Activated CD4-positive, alpha-beta T cell treated with anti-CD3 and anti-CD28 coated beads for 24 hours (primary cell): ENCODE measurements at regions not wholly inside any gene's neighbourhood (a gene's known extent, or its start where the extent isn't known, plus 50 kb on each side); places are given as distances from the start of the nearest gene placed in this dataset.

Experiments used
- DNase-seq, 2 donors: peaks; one replicate each; pipeline ENCODE4 v3.0.0-alpha.2; 2020; ENCODE audit warnings: low read depth in 2 of 2

GRCh38 chr11:82676483-82677094 lies 57.1 kb downstream of the FAM181B start:
- no peak for DNase-seq

- DNase-seq = no peak
Measured at GRCh38 chr11:82675838-82676237, 57.8 kb downstream of the FAM181B start.

GRCh38 chr11:82673631-82674030 lies 60.0 kb downstream of the FAM181B start:
- no peak for DNase-seq

- no peak for DNase-seq
Measured at GRCh38 chr11:82671451-82671850, 62.2 kb downstream of the FAM181B start.

- no peak for DNase-seq
Measured at GRCh38 chr11:82663535-82663934, 70.1 kb downstream of the FAM181B start.

GRCh38 chr11:82653752-82654151 lies 79.9 kb downstream of the FAM181B start:
- no peak for DNase-seq

GRCh38 chr11:82639251-82639650 lies 94.4 kb downstream of the FAM181B start:
- DNase-seq = no peak

GRCh38 chr11:82636615-82637014 lies 97.0 kb downstream of the FAM181B start:
- DNase-seq = no peak

- DNase-seq = no peak
Measured at GRCh38 chr11:82634091-82634490, 99.6 kb downstream of the FAM181B start.

GRCh38 chr11:82631722-82632630 lies 101.7 kb downstream of the FAM181B start:
- DNase-seq = no peak

GRCh38 chr11:82610671-82611070 lies 123.0 kb downstream of the FAM181B start:
- DNase-seq = no peak

- DNase-seq = no peak
Measured at GRCh38 chr11:82606738-82607137, 126.9 kb downstream of the FAM181B start.

- DNase-seq = no peak
Measured at GRCh38 chr11:82601711-82602110, 132.0 kb downstream of the FAM181B start.

GRCh38 chr11:82599836-82600235 lies 133.8 kb downstream of the FAM181B start:
- DNase-seq = no peak

GRCh38 chr11:82586581-82586980 lies 147.1 kb downstream of the FAM181B start:
- no peak for DNase-seq

- DNase-seq = no peak
Measured at GRCh38 chr11:82577246-82577645, 156.4 kb downstream of the FAM181B start.

GRCh38 chr11:82560836-82561235 lies 172.8 kb downstream of the FAM181B start:
- no peak for DNase-seq

- DNase-seq = no peak
Measured at GRCh38 chr11:82559609-82560008, 174.1 kb downstream of the FAM181B start.

GRCh38 chr11:82557274-82557673 lies 176.4 kb downstream of the FAM181B start:
- no peak for DNase-seq

GRCh38 chr11:82556210-82556609 lies 177.5 kb downstream of the FAM181B start:
- no peak for DNase-seq

GRCh38 chr11:82546661-82547557 lies 186.8 kb downstream of the FAM181B start:
- DNase-seq = no peak

- DNase-seq = no peak
Measured at GRCh38 chr11:82539669-82540068, 194.0 kb downstream of the FAM181B start.
